GM12873 (cell line): ENCODE measurements at regions not wholly inside any gene's neighbourhood (a gene's known extent, or its start where the extent isn't known, plus 50 kb on each side); places are given as distances from the start of the nearest gene placed in this dataset.

Source experiments
- CTCF ChIP-seq: IDR thresholded peaks from 2 replicates; pipeline ENCODE4 v1.5.1; 2012; ENCODE audit warnings: low read depth, mild to moderate bottlenecking, moderate library complexity, low read length, control low read depth; ENCODE audit not compliant: insufficient read depth; ENCODE audit errors: missing control alignments

GRCh38 chr5:173774271-173774761, 113.8 kb upstream of the CPEB4 start:
- no peak for TF ChIP-seq CTCF

GRCh38 chr5:173775261-173776197, 112.6 kb upstream of the CPEB4 start:
- TF ChIP-seq CTCF = no peak

- TF ChIP-seq CTCF = no peak
Observed at GRCh38 chr5:173777149-173777548, 111.0 kb upstream of the CPEB4 start.

GRCh38 chr5:173777674-173778073, 110.5 kb upstream of the CPEB4 start:
- no peak for TF ChIP-seq CTCF

- no peak for TF ChIP-seq CTCF
Observed at GRCh38 chr5:173778152-173778782, 109.9 kb upstream of the CPEB4 start.

- TF ChIP-seq CTCF = no peak
Observed at GRCh38 chr5:173778784-173779304, 109.3 kb upstream of the CPEB4 start.
